NCI-H1436 treated with DMSO at 0.1 percent for 48 hours (cell line): ENCODE measurements at regions not wholly inside any gene's neighbourhood (a gene's known extent, or its start where the extent isn't known, plus 50 kb on each side); places are given as distances from the start of the nearest gene placed in this dataset.
"Not testable (repeated sequence)": the region's sequence is repeated elsewhere in the genome, so short reads cannot be mapped to it uniquely, and the experiment has no call there.

Source experiments
- DNase-seq: peaks from one replicate; lab custom pipeline; 2025; lab: John Stamatoyannopoulos, UW

- DNase-seq, result no peak
These were observed 279.6 kb downstream of the KLF5 start for GRCh38 chr13:73338389-73338788.

- no peak for DNase-seq
These were observed 278.7 kb downstream of the KLF5 start for GRCh38 chr13:73337532-73337931.

- no peak for DNase-seq
These were observed 278.0 kb downstream of the KLF5 start for GRCh38 chr13:73336773-73337172.

GRCh38 chr13:73335944-73336343, 277.1 kb downstream of the KLF5 start:
- no peak for DNase-seq

- no peak for DNase-seq
These were observed 276.4 kb downstream of the KLF5 start for GRCh38 chr13:73335210-73335609.

- DNase-seq, result no peak
These were observed 275.6 kb downstream of the KLF5 start for GRCh38 chr13:73334445-73334844.

- DNase-seq, result no peak
These were observed 272.8 kb downstream of the KLF5 start for GRCh38 chr13:73331556-73331955.

- no peak for DNase-seq
These were observed 270.6 kb downstream of the KLF5 start for GRCh38 chr13:73329355-73329754.

GRCh38 chr13:73327579-73327978, 268.8 kb downstream of the KLF5 start:
- DNase-seq, result no peak

- DNase-seq, result no peak
These were observed 267.1 kb downstream of the KLF5 start for GRCh38 chr13:73325723-73326558.

GRCh38 chr13:73324842-73325722, 266.3 kb downstream of the KLF5 start:
- no peak for DNase-seq

GRCh38 chr13:73323615-73324014, 264.8 kb downstream of the KLF5 start:
- DNase-seq, result no peak

- no peak for DNase-seq
These were observed 262.2 kb downstream of the KLF5 start for GRCh38 chr13:73321043-73321442.

- no peak for DNase-seq
These were observed 258.3 kb downstream of the KLF5 start for GRCh38 chr13:73317140-73317539.

- DNase-seq, result no peak
These were observed 251.6 kb downstream of the KLF5 start for GRCh38 chr13:73310366-73310765.

GRCh38 chr13:73307481-73307880, 248.7 kb downstream of the KLF5 start:
- no peak for DNase-seq

- DNase-seq, result no peak
These were observed 247.9 kb downstream of the KLF5 start for GRCh38 chr13:73306688-73307087.

GRCh38 chr13:73304442-73304841, 245.6 kb downstream of the KLF5 start:
- no peak for DNase-seq

- no peak for DNase-seq
These were observed 245.0 kb downstream of the KLF5 start for GRCh38 chr13:73303851-73304250.

GRCh38 chr13:73301622-73302021, 242.8 kb downstream of the KLF5 start:
- not testable (repeated sequence) for DNase-seq

- DNase-seq, result no peak
These were observed 242.1 kb downstream of the KLF5 start for GRCh38 chr13:73300718-73301425.

GRCh38 chr13:73299787-73300186, 241.0 kb downstream of the KLF5 start:
- DNase-seq, result no peak
